ENCODE measurements at regions not wholly inside any gene's neighbourhood (a gene's known extent, or its start where the extent isn't known, plus 50 kb on each side); places are given as distances from the start of the nearest gene placed in this dataset.

DNA sequence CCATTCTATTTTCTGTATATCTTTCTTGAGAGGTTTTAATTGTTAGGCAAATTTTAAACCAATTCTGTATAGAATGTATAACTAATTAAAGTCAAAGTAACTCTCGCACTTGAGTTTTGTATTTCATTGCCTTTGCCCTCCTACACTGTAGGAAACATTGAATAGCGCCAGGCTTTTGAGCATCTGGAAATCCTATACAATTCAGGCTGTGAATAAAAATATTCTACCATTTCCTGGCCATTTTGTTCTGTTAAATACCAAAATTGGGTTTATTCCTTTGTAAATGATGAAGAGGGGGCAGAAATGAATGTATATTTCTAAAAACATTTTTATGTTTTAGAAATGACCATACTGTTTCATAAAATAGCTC is 571.8 kb upstream of the CLINT1 start:
- TF ChIP-seq RB1 (IDR thresholded peaks at IDR 0.05; ENCODE audit: borderline replicate concordance) (no peak), CHD4 (IDR thresholded peaks at IDR 0.05) (no peak), EP300 (IDR thresholded peaks at IDR 0.05; ENCODE audit: borderline replicate concordance in 1 of 2, control insufficient read depth in 1 of 2, low read depth in 2 of 2, low read length in 2 of 2) (no peak), TCF12 (IDR thresholded peaks at IDR 0.05; ENCODE audit: low read depth, low read length) (no peak), ZNF24 (IDR thresholded peaks at IDR 0.05) (no peak), KDM1A (IDR thresholded peaks at IDR 0.05; ENCODE audit: borderline replicate concordance) (no peak), POLR2AphosphoS5 (IDR thresholded peaks at IDR 0.05; ENCODE audit: low read length) (no peak), HDAC6 (IDR thresholded peaks at IDR 0.05; ENCODE audit: unreplicated experiment) (no peak), SRF (IDR thresholded peaks at IDR 0.05; ENCODE audit: low read depth in 2 of 2, low read length in 2 of 2) (no peak), NBN (IDR thresholded peaks at IDR 0.05) (no peak), HDGF (IDR thresholded peaks at IDR 0.05) (no peak)
- TF ChIP-seq, protein P1, sequence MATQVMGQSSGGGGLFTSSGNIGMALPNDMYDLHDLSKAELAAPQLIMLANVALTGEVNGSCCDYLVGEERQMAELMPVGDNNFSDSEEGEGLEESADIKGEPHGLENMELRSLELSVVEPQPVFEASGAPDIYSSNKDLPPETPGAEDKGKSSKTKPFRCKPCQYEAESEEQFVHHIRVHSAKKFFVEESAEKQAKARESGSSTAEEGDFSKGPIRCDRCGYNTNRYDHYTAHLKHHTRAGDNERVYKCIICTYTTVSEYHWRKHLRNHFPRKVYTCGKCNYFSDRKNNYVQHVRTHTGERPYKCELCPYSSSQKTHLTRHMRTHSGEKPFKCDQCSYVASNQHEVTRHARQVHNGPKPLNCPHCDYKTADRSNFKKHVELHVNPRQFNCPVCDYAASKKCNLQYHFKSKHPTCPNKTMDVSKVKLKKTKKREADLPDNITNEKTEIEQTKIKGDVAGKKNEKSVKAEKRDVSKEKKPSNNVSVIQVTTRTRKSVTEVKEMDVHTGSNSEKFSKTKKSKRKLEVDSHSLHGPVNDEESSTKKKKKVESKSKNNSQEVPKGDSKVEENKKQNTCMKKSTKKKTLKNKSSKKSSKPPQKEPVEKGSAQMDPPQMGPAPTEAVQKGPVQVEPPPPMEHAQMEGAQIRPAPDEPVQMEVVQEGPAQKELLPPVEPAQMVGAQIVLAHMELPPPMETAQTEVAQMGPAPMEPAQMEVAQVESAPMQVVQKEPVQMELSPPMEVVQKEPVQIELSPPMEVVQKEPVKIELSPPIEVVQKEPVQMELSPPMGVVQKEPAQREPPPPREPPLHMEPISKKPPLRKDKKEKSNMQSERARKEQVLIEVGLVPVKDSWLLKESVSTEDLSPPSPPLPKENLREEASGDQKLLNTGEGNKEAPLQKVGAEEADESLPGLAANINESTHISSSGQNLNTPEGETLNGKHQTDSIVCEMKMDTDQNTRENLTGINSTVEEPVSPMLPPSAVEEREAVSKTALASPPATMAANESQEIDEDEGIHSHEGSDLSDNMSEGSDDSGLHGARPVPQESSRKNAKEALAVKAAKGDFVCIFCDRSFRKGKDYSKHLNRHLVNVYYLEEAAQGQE (IDR thresholded peaks at IDR 0.05; ENCODE audit: low read depth, low read length), result no peak
- TF ChIP-seq, protein P2, sequence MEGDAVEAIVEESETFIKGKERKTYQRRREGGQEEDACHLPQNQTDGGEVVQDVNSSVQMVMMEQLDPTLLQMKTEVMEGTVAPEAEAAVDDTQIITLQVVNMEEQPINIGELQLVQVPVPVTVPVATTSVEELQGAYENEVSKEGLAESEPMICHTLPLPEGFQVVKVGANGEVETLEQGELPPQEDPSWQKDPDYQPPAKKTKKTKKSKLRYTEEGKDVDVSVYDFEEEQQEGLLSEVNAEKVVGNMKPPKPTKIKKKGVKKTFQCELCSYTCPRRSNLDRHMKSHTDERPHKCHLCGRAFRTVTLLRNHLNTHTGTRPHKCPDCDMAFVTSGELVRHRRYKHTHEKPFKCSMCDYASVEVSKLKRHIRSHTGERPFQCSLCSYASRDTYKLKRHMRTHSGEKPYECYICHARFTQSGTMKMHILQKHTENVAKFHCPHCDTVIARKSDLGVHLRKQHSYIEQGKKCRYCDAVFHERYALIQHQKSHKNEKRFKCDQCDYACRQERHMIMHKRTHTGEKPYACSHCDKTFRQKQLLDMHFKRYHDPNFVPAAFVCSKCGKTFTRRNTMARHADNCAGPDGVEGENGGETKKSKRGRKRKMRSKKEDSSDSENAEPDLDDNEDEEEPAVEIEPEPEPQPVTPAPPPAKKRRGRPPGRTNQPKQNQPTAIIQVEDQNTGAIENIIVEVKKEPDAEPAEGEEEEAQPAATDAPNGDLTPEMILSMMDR (IDR thresholded peaks at IDR 0.05 in 2 of 3, conservative IDR thresholded peaks at IDR 0.05 in 1 of 3; ENCODE audit: control insufficient read depth in 2 of 3, extremely low read depth in 1 of 3, insufficient read depth in 1 of 3, low read depth in 3 of 3, low read length in 3 of 3), result no peak
- TF ChIP-seq, protein P3, sequence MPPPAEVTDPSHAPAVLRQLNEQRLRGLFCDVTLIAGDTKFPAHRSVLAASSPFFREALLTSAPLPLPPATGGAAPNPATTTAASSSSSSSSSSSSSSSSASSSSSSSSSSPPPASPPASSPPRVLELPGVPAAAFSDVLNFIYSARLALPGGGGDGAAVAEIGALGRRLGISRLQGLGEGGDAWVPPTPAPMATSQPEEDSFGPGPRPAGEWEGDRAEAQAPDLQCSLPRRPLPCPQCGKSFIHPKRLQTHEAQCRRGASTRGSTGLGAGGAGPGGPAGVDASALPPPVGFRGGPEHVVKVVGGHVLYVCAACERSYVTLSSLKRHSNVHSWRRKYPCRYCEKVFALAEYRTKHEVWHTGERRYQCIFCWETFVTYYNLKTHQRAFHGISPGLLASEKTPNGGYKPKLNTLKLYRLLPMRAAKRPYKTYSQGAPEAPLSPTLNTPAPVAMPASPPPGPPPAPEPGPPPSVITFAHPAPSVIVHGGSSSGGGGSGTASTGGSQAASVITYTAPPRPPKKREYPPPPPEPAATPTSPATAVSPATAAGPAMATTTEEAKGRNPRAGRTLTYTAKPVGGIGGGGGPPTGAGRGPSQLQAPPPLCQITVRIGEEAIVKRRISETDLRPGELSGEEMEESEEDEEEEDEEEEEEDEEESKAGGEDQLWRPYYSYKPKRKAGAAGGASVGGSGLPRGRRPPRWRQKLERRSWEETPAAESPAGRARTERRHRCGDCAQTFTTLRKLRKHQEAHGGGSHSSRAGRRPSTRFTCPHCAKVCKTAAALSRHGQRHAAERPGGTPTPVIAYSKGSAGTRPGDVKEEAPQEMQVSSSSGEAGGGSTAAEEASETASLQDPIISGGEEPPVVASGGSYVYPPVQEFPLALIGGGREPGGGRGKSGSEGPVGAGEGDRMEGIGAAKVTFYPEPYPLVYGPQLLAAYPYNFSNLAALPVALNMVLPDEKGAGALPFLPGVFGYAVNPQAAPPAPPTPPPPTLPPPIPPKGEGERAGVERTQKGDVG (CRISPR knock-in tag; IDR thresholded peaks at IDR 0.05), result no peak
